NCI-H460 (cell line): ENCODE measurements at regions not wholly inside any gene's neighbourhood (a gene's known extent, or its start where the extent isn't known, plus 50 kb on each side); places are given as distances from the start of the nearest gene placed in this dataset.
"Not testable (repeated sequence)": the region's sequence is repeated elsewhere in the genome, so short reads cannot be mapped to it uniquely, and the experiment has no call there.

Source experiments
- DNase-seq: peaks from one replicate; pipeline ENCODE4 v3.0.0-alpha.2; 2016; ENCODE audit warnings: low read depth; ENCODE audit errors: extremely low read depth

- DNase-seq = no peak
Measured at GRCh38 chr5:113719549-113719948, 206.1 kb downstream of the YTHDC2 start.

DNA sequence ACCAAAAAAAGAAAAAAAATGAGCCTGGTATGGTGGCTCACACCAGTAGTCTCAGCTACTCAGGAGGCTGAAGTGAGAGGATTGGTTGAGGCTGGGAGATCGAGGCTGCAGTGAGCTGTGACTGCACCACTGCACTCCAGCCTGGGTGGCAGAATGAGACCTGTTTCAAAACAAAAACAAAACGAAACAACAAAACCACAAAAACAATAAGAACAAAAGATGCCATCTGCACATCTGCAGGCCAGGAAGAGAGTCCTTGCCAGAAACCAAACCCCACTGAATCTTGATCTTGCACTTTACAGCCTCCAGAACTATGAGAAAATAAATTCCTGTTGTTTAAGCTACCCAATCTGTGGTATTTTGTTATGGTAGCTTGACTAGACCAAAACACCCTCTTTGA lies 207.7 kb downstream of the YTHDC2 start:
- no peak for DNase-seq

- DNase-seq = no peak
Measured at GRCh38 chr5:113723021-113723420, 209.5 kb downstream of the YTHDC2 start.

GRCh38 chr5:113735751-113736150 lies 222.3 kb downstream of the YTHDC2 start:
- DNase-seq = no peak

DNA sequence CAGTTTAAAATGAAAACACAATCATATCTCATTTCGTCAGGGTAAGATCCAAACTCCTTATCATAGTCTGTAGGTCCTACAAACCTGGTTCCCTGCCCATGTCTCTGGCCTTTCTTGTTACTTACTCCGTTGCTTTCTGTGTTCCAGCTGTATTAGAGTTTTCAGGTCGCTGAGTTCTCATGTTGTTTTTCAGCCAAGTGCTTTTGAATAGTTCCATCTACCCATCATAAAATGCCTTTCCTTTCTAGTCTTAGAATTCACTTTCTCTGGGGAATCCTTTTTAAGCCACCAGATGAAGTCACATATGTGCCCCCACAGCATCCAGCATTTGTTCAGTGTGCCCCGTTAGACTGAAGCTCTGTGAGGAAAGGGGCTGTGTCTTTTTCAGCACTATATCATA lies 228.7 kb downstream of the YTHDC2 start:
- no peak for DNase-seq

DNA sequence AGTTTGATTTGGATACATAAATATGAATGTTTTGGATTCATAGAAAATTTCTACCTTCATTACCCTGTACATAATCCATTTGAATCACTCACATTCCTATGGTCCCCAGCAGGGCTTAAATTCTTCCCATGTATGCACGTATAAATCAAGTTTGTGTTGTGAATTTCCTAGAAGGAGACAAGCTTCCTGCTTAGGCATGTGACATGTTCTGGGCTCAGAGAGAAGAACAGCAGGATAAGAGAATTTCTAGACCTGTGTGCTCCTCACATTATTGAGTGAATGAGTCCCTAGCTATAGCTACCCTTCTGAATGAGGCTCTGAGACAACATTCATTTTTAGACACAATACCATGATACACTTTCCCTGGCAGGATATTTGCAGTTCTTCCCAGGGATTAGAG lies 229.1 kb downstream of the YTHDC2 start:
- DNase-seq = no peak

DNA sequence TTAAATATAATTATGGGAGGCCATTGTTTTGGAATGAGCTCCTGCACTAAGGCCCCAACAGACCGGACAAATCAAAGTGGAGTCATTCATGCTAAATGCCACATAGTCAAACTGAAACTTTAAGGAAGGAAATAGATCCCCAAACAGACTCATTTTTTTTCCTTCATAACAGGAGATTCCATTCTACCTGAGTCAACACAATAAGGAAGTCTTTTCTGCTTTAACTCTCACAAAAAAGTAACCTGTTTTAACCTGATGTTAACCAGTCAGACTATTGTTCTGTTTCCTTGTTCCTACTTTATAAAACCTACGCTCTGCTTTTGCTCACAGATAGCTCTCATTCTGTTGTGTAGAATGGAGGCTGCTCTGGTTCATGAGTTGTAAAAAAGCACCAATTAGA lies 234.9 kb downstream of the YTHDC2 start:
- DNase-seq = no peak

GRCh38 chr5:113749334-113749733 lies 235.8 kb downstream of the YTHDC2 start:
- no peak for DNase-seq

GRCh38 chr5:113753182-113753581 lies 239.7 kb downstream of the YTHDC2 start:
- not testable (repeated sequence) for DNase-seq

DNA sequence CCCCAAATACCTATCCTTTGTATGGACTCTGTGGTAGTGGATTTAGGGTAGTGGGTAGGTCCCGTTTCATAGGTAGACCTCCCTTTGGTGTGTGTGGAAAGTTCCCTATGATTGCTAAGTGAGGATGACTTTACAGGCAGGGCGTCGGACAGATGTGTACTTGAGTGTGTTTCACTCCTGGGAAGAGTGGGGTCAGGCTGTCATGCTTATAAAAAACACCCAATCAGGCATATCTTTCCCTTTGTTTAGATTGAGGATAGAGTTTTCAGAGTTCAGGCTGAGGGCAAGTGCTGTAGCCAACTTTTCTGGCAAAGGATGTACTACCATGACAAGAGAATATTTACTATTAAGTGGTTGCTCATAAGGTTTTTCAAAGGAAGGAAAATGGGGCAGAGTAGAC lies 242.0 kb downstream of the YTHDC2 start:
- DNase-seq = no peak

DNA sequence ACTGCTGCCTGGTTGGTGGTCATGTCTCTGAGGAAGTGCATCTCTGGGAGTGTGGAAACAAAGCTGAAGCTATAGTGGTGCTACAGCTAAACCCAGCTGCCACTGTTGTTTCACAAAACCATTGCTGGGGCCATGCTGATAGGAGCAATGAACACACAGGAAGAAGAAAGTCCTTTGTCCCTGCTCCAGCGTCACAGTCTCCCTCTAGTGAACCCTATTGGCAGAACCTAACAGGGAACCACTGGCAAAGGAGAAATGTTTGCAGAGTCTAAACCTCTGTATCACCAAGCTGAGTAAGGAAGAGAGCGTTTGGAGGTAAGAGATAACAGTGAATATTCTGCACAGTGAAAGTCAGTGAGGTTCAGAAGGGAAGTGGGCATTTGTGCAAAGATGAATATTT lies 244.0 kb downstream of the YTHDC2 start:
- DNase-seq = no peak

- no peak for DNase-seq
Measured at GRCh38 chr5:113759505-113759904, 246.0 kb downstream of the YTHDC2 start.

DNA sequence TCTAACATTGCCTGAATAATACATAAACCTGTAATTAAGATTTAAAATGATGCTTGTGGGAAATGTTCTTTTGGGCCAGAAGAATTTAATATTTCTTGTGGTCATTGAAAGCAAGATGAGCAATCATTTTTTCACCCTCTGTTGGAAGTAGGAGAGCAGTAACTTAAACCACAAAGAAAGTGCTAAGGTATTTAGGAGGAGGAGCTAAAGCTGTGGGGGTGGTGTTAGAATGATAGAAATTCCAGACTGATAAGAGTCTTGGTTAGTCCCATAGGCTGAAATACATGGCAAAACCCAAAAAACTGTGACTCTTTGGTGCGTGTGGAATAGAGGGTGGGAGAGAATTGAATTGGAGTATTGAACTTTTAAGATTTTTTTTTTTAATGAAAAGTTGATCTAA lies 247.0 kb downstream of the YTHDC2 start:
- no peak for DNase-seq

- DNase-seq = no peak
Measured at GRCh38 chr5:113761594-113761993, 248.1 kb downstream of the YTHDC2 start.

DNA sequence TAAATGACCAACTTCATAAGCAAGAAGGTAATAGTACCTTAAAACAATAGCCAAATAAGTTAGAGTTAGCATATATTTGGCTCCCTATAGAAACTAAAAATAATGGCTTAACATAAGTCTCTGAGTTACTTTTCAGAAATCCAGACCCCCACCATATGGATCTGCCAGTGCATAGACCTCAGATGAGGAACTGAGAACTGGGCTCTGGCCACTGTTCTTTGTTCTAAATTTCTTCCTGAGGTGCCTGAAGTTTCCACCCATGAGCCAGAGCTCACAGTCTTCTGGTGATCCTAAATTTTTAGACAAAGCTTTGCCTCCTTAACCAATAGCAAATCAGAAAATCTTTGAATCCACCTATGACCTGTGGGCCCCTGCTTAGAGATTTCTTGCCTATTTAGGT lies 250.9 kb downstream of the YTHDC2 start:
- no peak for DNase-seq

- DNase-seq = not testable (repeated sequence)
Measured at GRCh38 chr5:113766827-113767226, 253.3 kb downstream of the YTHDC2 start.

GRCh38 chr5:113770648-113771047 lies 257.2 kb downstream of the YTHDC2 start:
- no peak for DNase-seq

GRCh38 chr5:113771483-113771882 lies 258.0 kb downstream of the YTHDC2 start:
- no peak for DNase-seq

DNA sequence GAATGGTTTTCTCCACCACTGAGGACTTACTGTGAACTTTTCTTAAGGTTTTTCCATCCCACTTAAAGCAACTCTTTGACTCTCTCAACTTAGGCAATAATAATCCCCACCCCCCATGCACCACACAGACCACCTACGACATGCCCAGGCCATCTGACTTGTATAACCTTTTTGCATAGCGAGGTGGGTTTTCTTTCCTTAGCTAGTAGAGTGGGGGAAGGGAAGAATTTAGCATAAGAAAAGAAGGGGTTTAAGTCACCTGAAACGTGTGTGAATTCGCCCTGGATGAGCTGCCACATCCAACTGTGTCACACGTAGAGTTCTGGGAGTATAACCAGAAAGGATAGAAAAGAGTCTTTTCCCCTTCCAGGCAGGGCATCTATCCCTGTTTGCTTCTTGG lies 262.7 kb downstream of the YTHDC2 start:
- DNase-seq = no peak

- peak; percentile 15 for DNase-seq
Measured at GRCh38 chr5:113776832-113777525, 263.5 kb downstream of the YTHDC2 start.

DNA sequence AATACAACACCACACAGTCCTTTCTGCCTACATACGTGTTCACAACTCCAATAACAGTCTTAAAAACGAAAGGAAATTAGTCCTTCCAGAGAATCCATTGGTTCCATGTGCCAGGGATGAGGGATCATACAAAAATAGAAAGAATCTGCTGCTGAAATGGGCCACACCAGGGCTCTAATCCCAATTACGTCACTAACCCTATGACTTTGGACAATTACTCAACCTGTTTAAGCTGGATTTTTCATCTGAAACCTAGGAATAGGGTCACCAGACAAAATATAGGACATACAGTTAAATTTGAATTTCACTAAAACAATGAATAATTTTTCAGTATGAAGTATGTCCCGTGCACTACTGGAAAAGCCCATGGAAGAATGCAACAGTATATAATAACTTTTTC lies 264.7 kb downstream of the YTHDC2 start:
- no peak for DNase-seq

- no peak for DNase-seq
Measured at GRCh38 chr5:113788141-113788655, 274.7 kb downstream of the YTHDC2 start.

- DNase-seq = no peak
Measured at GRCh38 chr5:113789769-113790168, 276.3 kb downstream of the YTHDC2 start.
